PC-3 (cell line): ENCODE measurements at regions not wholly inside any gene's neighbourhood (a gene's known extent, or its start where the extent isn't known, plus 50 kb on each side); places are given as distances from the start of the nearest gene placed in this dataset.

Experiments
- ATAC-seq: fragments of 200-7000 bp; cut with Tn5 transposase; 2 replicates; pipeline ENCODE4 v1.9.1; 2020; ENCODE audit warnings: mild to moderate bottlenecking, moderate library complexity
- BruUV-seq: library from RNA; stranded (reverse); fragments of 400-500 nt; replicated peaks from 2 replicates; lab custom pipeline; 2021; lab: Mats Ljungman, UMichigan
- CTCF ChIA-PET: fragments of 300-600 bp; sonication (Branson Sonifier 250); formaldehyde crosslinking; loops from one replicate; lab custom pipeline; 2022; ENCODE audit warnings: antibody characterized with exemption; lab: Charles Lee
- POLR2A ChIA-PET: fragments of 300-600 bp; sonication (Branson Sonifier 250); formaldehyde crosslinking; loops from one replicate; lab custom pipeline; 2022; ENCODE audit warnings: antibody characterized with exemption; ENCODE audit not compliant: unreplicated experiment; lab: Charles Lee
- DNase-seq: peaks from one replicate; pipeline ENCODE4 v3.0.0-alpha.2; 2015
- H2AFZ ChIP-seq: fragments of 300-600 bp; sonication (generic); 2 replicates; pipeline ENCODE4 v1.6.0; 2016; ENCODE audit warnings: antibody characterized with exemption, low read length
- H3F3A ChIP-seq: fragments of 300-600 bp; sonication (generic); one replicate; pipeline ENCODE4 v1.6.0; 2017; ENCODE audit warnings: antibody characterized with exemption, low read length, control low read depth, mild to moderate bottlenecking; ENCODE audit not compliant: unreplicated experiment
- H3K27ac ChIP-seq: fragments of 300-600 bp; sonication (generic); 2 replicates; pipeline ENCODE4 v1.5.1; 2016; ENCODE audit warnings: mild to moderate bottlenecking, low read length
- H3K27me3 ChIP-seq: fragments of 300-600 bp; sonication (generic); 2 replicates; pipeline ENCODE4 v1.6.1; 2016; ENCODE audit warnings: low read length, mixed read lengths
- H3K36me3 ChIP-seq: fragments of 300-600 bp; sonication (generic); 2 replicates; pipeline ENCODE4 v1.6.1; 2016; ENCODE audit warnings: low read depth, mixed run types, low read length, mixed read lengths
- H3K4me1 ChIP-seq: fragments of 300-600 bp; sonication (generic); 2 replicates; pipeline ENCODE4 v1.5.1; 2016; ENCODE audit warnings: low read length; ENCODE audit not compliant: insufficient read depth
- H3K4me2 ChIP-seq: fragments of 300-600 bp; sonication (generic); 2 replicates; pipeline ENCODE4 v1.6.0; 2016; ENCODE audit warnings: low read length
- H3K4me3 ChIP-seq: fragments of 300-600 bp; sonication (generic); 2 replicates; pipeline ENCODE4 v1.5.1; 2016; ENCODE audit warnings: mild to moderate bottlenecking, low read length, mixed read lengths
- H3K79me2 ChIP-seq: fragments of 300-600 bp; sonication (generic); 2 replicates; pipeline ENCODE4 v1.6.1; 2017; ENCODE audit warnings: low read length, mixed read lengths
- H3K9ac ChIP-seq: fragments of 300-600 bp; sonication (generic); 2 replicates; pipeline ENCODE4 v1.6.0; 2016; ENCODE audit warnings: mild to moderate bottlenecking, low read length
- H3K9me2 ChIP-seq: fragments of 300-600 bp; sonication (generic); replicated peaks from 2 replicates; pipeline ENCODE4 v1.6.1; 2016; ENCODE audit warnings: mixed run types, low read length, mixed read lengths
- H3K9me3 ChIP-seq: fragments of 300-600 bp; sonication (generic); 2 replicates; pipeline ENCODE4 v1.6.1; 2016; ENCODE audit warnings: low read length, mixed read lengths
- H4K20me1 ChIP-seq: fragments of 300-600 bp; sonication (generic); 2 replicates; pipeline ENCODE4 v1.6.1; 2016; ENCODE audit warnings: low read length, mixed read lengths
- CTCF ChIP-seq: fragments of 300-600 bp; sonication (generic); conservative IDR thresholded peaks from 2 replicates; pipeline ENCODE4 v1.5.1; 2017; ENCODE audit warnings: antibody characterized with exemption, low read depth, mild to moderate bottlenecking, low read length
- EZH2 ChIP-seq: fragments of 300-600 bp; sonication (generic); IDR thresholded peaks from one replicate; pipeline ENCODE4 v1.6.1; 2017; ENCODE audit warnings: antibody characterized with exemption, mild to moderate bottlenecking, low read length; ENCODE audit not compliant: unreplicated experiment
- EZH2phosphoT487 ChIP-seq: fragments of 300-600 bp; sonication (generic); IDR thresholded peaks from 2 replicates; pipeline ENCODE4 v1.6.1; 2018; ENCODE audit warnings: mild to moderate bottlenecking, antibody characterized with exemption, low read length, borderline replicate concordance
- intact Hi-C: fragments of 100-400 bp; cut with micrococcal nuclease; formaldehyde crosslinking; loops from 2 replicates; pipeline ENCODE4 v1.9.0; 2023

GRCh38 chr6:89025633-89026032 lies 54.9 kb upstream of the PNRC1 start:
- intact Hi-C loops, result no loop called here
- no peak for ATAC-seq
- POLR2A ChIA-PET, result no interaction called here

GRCh38 chr6:89024456-89024855 lies 56.1 kb upstream of the PNRC1 start:
- H3K27me3 ChIP-seq, result no peaks in the 10 kb centered on the region
- ATAC-seq (no peak), DNase-seq (no peak)
- POLR2A ChIA-PET, result no interaction called here
- CTCF ChIA-PET, result no interaction called here
- BruUV-seq, result no TSS peak
- H3F3A ChIP-seq, result no peaks in the 10 kb centered on the region
- H3K9me3 ChIP-seq, result no peaks in the 10 kb centered on the region
- H4K20me1 ChIP-seq, result no peaks in the 10 kb centered on the region
- H3K36me3 ChIP-seq, result no peaks in the 10 kb centered on the region
- H3K4me1 ChIP-seq, result peaks cover 6% of the 10 kb centered on the region; the same call in 1 of the 2 replicates
- no peaks in the 10 kb centered on the region for H3K9me2 ChIP-seq
- no peak overlapping the region for H3K9ac ChIP-seq
- H3K27ac ChIP-seq, result no peak overlapping the region
- H3K79me2 ChIP-seq, result no peaks in the 10 kb centered on the region
- H2AFZ ChIP-seq, result no peak overlapping the region
- TF ChIP-seq EZH2, result no peak
- TF ChIP-seq EZH2phosphoT487, result no peak
- no peak for TF ChIP-seq CTCF
- intact Hi-C loops, result no loop called here
- H3K4me3 ChIP-seq, result no peak overlapping the region
- no peak overlapping the region for H3K4me2 ChIP-seq

More at GRCh38 chr6:89025633-89026032, 54.9 kb upstream of the PNRC1 start:
- H3K4me3 ChIP-seq, result no peak overlapping the region
- H3K9me3 ChIP-seq, result no peaks in the 10 kb centered on the region
- no peak for DNase-seq
- no TSS peak for BruUV-seq
- CTCF ChIA-PET, result interaction anchor here (0.7 kb wide), 1 partner anchor 215 kb away, joined by 3 read pairs; no protein-coding TSS in a partner anchor
- H3K9me2 ChIP-seq, result no peaks in the 10 kb centered on the region
- peaks cover 6% of the 10 kb centered on the region; the same call in 1 of the 2 replicates for H3K4me1 ChIP-seq
- no peaks in the 10 kb centered on the region for H3K27me3 ChIP-seq
- H4K20me1 ChIP-seq, result no peaks in the 10 kb centered on the region
- TF ChIP-seq CTCF, result no peak
- no peak for TF ChIP-seq EZH2
- TF ChIP-seq EZH2phosphoT487, result no peak
- H3F3A ChIP-seq, result no peaks in the 10 kb centered on the region
- no peak overlapping the region for H2AFZ ChIP-seq
- H3K36me3 ChIP-seq, result no peaks in the 10 kb centered on the region
- no peak overlapping the region for H3K27ac ChIP-seq
- H3K79me2 ChIP-seq, result no peaks in the 10 kb centered on the region
- no peak overlapping the region for H3K9ac ChIP-seq
- no peak overlapping the region for H3K4me2 ChIP-seq

GRCh38 chr6:89023591-89024441 lies 56.7 kb upstream of the PNRC1 start:
- Histone ChIP-seq H3K27me3 (no peaks in the 10 kb centered on the region), H3K4me3 (no peak overlapping the region), H3K9me2 (no peaks in the 10 kb centered on the region), H3K36me3 (no peaks in the 10 kb centered on the region), H4K20me1 (no peaks in the 10 kb centered on the region), H3K9me3 (no peaks in the 10 kb centered on the region), H3K9ac (no peak overlapping the region), H2AFZ (no peak overlapping the region), H3F3A (no peaks in the 10 kb centered on the region), H3K4me2 (no peak overlapping the region), H3K4me1 (peaks cover 6% of the 10 kb centered on the region; the same call in 1 of the 2 replicates), H3K79me2 (no peaks in the 10 kb centered on the region), H3K27ac (no peak overlapping the region)
- no peak for TF ChIP-seq CTCF
- no peak for TF ChIP-seq EZH2phosphoT487
- TF ChIP-seq EZH2, result no peak
- ATAC-seq, result no peak
- BruUV-seq, result no TSS peak
- intact Hi-C loops, result no loop called here
- CTCF ChIA-PET, result no interaction called here
- DNase-seq, result no peak
- POLR2A ChIA-PET, result no interaction called here
